WTC11 (cell line): ENCODE measurements at regions not wholly inside any gene's neighbourhood (a gene's known extent, or its start where the extent isn't known, plus 50 kb on each side); places are given as distances from the start of the nearest gene placed in this dataset.

Experiments used
- ATAC-seq: fragments of 200-7000 bp; cut with Tn5 transposase; 2 replicates; pipeline ENCODE4 v1.10.0; 2021; ENCODE audit warnings: mild to moderate bottlenecking, moderate library complexity
- CTCF ChIA-PET: fragments of 300-600 bp; sonication (Branson Sonifier 250); formaldehyde crosslinking; loops from one replicate; lab custom pipeline; 2021; ENCODE audit warnings: antibody characterized with exemption; lab: Charles Lee
- POLR2A ChIA-PET: fragments of 350-600 bp; sonication (Branson Sonifier 250); formaldehyde crosslinking; loops from one replicate; lab custom pipeline; 2021; ENCODE audit warnings: antibody characterized with exemption; lab: Charles Lee
- DNase-seq: peaks from one replicate; pipeline ENCODE4 v3.0.0; 2021; ENCODE audit warnings: low spot score
- H3K27ac Mint-ChIP-seq: 2 replicates; pipeline ENCODE4 v1.8.0; 2021; ENCODE audit warnings: mixed read lengths
- H3K27me3 Mint-ChIP-seq: 2 replicates; pipeline ENCODE4 v1.8.0; 2021; ENCODE audit warnings: low read depth, mild to moderate bottlenecking, moderate library complexity, mixed read lengths
- H3K36me3 Mint-ChIP-seq: 2 replicates; pipeline ENCODE4 v1.8.0; 2021; ENCODE audit warnings: mixed read lengths
- H3K4me1 Mint-ChIP-seq: 2 replicates; pipeline ENCODE4 v1.8.0; 2022; ENCODE audit warnings: mixed read lengths
- H3K4me3 Mint-ChIP-seq: 2 replicates; pipeline ENCODE4 v1.8.0; 2021; ENCODE audit warnings: mild to moderate bottlenecking, moderate library complexity, mixed read lengths
- H3K9me3 Mint-ChIP-seq: 2 replicates; pipeline ENCODE4 v1.8.0; 2021; ENCODE audit warnings: mixed read lengths
- CREM ChIP-seq: sonication (generic); formaldehyde crosslinking; IDR thresholded peaks from 2 replicates; pipeline ENCODE4 v1.8.1; 2022; ENCODE audit warnings: mild to moderate bottlenecking, missing genetic modification reagents, moderate library complexity
- ETV6 ChIP-seq: sonication (generic); formaldehyde crosslinking; IDR thresholded peaks from 2 replicates; pipeline ENCODE4 v1.8.1; 2022; ENCODE audit warnings: mild to moderate bottlenecking, missing genetic modification reagents
- FOXP1 ChIP-seq: sonication (generic); formaldehyde crosslinking; IDR thresholded peaks from 2 replicates; pipeline ENCODE4 v1.8.0; 2022; ENCODE audit warnings: missing genetic modification reagents, mild to moderate bottlenecking, moderate library complexity, borderline replicate concordance
- IRF2 ChIP-seq: sonication (generic); formaldehyde crosslinking; IDR thresholded peaks from 2 replicates; pipeline ENCODE4 v1.8.0; 2022; ENCODE audit warnings: low read depth, missing genetic modification reagents, borderline replicate concordance
- NFATC4 ChIP-seq: fragments of 250-450 bp; sonication (Bioruptor Pico); IDR thresholded peaks from 2 replicates; pipeline ENCODE4 v1.9.0; 2021; ENCODE audit warnings: mild to moderate bottlenecking
- ZNF219 ChIP-seq: sonication (generic); formaldehyde crosslinking; IDR thresholded peaks from 2 replicates; pipeline ENCODE4 v1.8.0; 2023; ENCODE audit warnings: missing genetic modification reagents, mild to moderate bottlenecking, borderline replicate concordance
- ZNF232 ChIP-seq: sonication (generic); formaldehyde crosslinking; IDR thresholded peaks from 2 replicates; pipeline ENCODE4 v1.8.0; 2022; ENCODE audit warnings: mild to moderate bottlenecking, missing genetic modification reagents
- ZNF263 ChIP-seq: sonication (generic); formaldehyde crosslinking; IDR thresholded peaks from 2 replicates; pipeline ENCODE4 v1.8.1; 2022; ENCODE audit warnings: low read depth, mild to moderate bottlenecking, moderate library complexity, missing genetic modification reagents
- TF ChIP-seq, protein P1 (sequence below): fragments of 250-450 bp; sonication (Bioruptor Pico); IDR thresholded peaks from 2 replicates; pipeline ENCODE4 v1.8.0; 2021; ENCODE audit warnings: mild to moderate bottlenecking
- TF ChIP-seq, protein P2 (sequence below): sonication (generic); formaldehyde crosslinking; IDR thresholded peaks from 2 replicates; pipeline ENCODE4 v1.8.1; 2022; ENCODE audit warnings: low read depth, mild to moderate bottlenecking, moderate library complexity, missing genetic modification reagents, borderline replicate concordance
- TF ChIP-seq, protein P3 (sequence below): fragments of 200-600 bp; IDR thresholded peaks from 2 replicates; pipeline ENCODE4 v1.8.0; 2022; ENCODE audit warnings: antibody characterized with exemption
- TF ChIP-seq, protein P4 (sequence below): sonication (generic); formaldehyde crosslinking; conservative IDR thresholded peaks from 2 replicates; pipeline ENCODE4 v1.8.1; 2022; ENCODE audit warnings: mild to moderate bottlenecking, missing genetic modification reagents
- TF ChIP-seq, protein P5 (sequence below): sonication (generic); formaldehyde crosslinking; IDR thresholded peaks from 2 replicates; pipeline ENCODE4 v1.8.0; 2022; ENCODE audit warnings: mild to moderate bottlenecking, missing genetic modification reagents
- TF ChIP-seq, protein P6 (sequence below): sonication (generic); formaldehyde crosslinking; IDR thresholded peaks from 2 replicates; pipeline ENCODE4 v1.8.0; 2022; ENCODE audit warnings: mild to moderate bottlenecking, missing genetic modification reagents

DNA sequence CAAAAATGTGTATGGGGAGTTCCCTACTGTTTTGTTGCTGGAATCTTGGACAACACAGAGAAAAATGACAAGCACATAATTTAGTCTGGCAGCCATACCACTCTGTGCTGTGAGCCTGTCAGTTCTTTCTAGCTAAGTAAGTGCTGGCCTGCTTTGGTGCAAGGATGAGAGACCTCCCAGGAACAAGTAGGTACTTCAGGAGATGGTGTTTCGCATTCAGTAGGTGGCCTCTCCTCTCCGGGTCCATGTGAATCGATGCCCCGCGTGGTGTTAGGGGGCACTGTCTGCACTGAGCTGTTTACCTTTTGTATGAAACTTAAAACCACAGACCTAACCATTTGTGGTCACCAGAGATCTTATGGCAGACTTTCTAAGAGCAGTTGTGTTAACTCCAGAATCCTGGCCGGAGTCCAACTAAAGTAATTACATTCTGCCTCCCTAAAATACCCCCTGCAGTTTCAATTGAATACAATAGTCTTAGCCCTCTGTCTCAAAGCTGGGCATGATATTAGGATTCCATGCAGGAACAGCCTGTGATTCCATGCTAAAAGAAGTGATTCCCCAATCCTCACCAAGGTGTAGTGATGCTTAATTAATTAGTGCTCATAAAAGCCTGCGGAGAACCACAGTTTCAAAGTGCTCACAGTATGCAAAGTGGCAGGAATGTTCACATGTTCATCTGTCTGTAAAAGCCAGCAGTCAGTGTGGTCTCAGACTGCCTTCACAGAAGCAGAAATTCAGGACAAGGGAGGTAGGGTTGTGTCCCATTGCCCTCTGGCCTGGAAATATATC, 64.2 kb downstream of the LLPH start:
- DNase-seq (no peak), ATAC-seq (peak; percentile 22)
- Mint-ChIP-seq H3K27ac (no peak overlapping the region), H3K9me3 (no peaks in the 10 kb centered on the region), H3K36me3 (no peaks in the 10 kb centered on the region), H3K27me3 (no peaks in the 10 kb centered on the region), H3K4me3 (no peak overlapping the region), H3K4me1 (peaks cover 35% of the 10 kb centered on the region)
- CTCF ChIA-PET: no interaction called here
- POLR2A ChIA-PET: no interaction called here
- TF ChIP-seq ZNF263 (CRISPR knock-in tag) (no peak), ZNF232 (CRISPR knock-in tag) (no peak), CREM (CRISPR knock-in tag) (no peak), FOXP1 (CRISPR knock-in tag) (no peak)
- TF ChIP-seq, protein P1, sequence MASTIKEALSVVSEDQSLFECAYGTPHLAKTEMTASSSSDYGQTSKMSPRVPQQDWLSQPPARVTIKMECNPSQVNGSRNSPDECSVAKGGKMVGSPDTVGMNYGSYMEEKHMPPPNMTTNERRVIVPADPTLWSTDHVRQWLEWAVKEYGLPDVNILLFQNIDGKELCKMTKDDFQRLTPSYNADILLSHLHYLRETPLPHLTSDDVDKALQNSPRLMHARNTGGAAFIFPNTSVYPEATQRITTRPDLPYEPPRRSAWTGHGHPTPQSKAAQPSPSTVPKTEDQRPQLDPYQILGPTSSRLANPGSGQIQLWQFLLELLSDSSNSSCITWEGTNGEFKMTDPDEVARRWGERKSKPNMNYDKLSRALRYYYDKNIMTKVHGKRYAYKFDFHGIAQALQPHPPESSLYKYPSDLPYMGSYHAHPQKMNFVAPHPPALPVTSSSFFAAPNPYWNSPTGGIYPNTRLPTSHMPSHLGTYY (CRISPR knock-in tag): no peak

DNA sequence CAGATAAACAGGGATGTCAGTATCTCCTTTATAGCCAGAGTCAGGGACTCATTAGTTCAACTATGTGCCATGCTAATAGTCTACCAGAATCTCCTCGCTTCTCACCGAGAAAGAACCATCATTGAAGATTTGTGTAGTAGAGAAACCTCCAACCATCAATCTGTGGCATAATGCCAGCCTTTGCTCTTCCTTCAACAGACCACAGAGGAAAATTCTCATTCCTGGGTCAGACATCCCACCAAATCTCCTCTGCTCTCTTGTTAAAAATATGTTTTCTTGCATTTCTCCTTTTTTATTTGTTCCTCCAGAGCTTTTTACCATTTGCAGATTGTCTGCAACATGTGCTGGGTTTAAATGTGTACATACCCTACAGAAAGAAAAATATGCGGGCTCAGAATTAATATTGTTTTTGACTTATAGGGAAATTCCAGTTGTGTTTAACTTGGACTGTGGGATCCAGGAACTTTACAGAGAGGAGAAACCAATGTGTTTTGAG, 64.9 kb downstream of the LLPH start:
- CTCF ChIA-PET: no interaction called here
- POLR2A ChIA-PET: no interaction called here
- Mint-ChIP-seq H3K36me3 (no peaks in the 10 kb centered on the region), H3K4me3 (no peak overlapping the region), H3K27ac (no peak overlapping the region), H3K27me3 (no peaks in the 10 kb centered on the region), H3K4me1 (peaks cover 40% of the 10 kb centered on the region), H3K9me3 (no peaks in the 10 kb centered on the region)
- DNase-seq (no peak), ATAC-seq (no peak)
- TF ChIP-seq, protein P2, sequence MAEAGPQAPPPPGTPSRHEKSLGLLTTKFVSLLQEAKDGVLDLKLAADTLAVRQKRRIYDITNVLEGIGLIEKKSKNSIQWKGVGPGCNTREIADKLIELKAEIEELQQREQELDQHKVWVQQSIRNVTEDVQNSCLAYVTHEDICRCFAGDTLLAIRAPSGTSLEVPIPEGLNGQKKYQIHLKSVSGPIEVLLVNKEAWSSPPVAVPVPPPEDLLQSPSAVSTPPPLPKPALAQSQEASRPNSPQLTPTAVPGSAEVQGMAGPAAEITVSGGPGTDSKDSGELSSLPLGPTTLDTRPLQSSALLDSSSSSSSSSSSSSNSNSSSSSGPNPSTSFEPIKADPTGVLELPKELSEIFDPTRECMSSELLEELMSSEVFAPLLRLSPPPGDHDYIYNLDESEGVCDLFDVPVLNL (CRISPR knock-in tag): no peak
- TF ChIP-seq ZNF219 (CRISPR knock-in tag) (no peak), IRF2 (CRISPR knock-in tag) (no peak), NFATC4 (CRISPR knock-in tag) (no peak), ETV6 (CRISPR knock-in tag) (no peak)
- TF ChIP-seq, protein P3, sequence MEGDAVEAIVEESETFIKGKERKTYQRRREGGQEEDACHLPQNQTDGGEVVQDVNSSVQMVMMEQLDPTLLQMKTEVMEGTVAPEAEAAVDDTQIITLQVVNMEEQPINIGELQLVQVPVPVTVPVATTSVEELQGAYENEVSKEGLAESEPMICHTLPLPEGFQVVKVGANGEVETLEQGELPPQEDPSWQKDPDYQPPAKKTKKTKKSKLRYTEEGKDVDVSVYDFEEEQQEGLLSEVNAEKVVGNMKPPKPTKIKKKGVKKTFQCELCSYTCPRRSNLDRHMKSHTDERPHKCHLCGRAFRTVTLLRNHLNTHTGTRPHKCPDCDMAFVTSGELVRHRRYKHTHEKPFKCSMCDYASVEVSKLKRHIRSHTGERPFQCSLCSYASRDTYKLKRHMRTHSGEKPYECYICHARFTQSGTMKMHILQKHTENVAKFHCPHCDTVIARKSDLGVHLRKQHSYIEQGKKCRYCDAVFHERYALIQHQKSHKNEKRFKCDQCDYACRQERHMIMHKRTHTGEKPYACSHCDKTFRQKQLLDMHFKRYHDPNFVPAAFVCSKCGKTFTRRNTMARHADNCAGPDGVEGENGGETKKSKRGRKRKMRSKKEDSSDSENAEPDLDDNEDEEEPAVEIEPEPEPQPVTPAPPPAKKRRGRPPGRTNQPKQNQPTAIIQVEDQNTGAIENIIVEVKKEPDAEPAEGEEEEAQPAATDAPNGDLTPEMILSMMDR: no peak
- TF ChIP-seq, protein P4, sequence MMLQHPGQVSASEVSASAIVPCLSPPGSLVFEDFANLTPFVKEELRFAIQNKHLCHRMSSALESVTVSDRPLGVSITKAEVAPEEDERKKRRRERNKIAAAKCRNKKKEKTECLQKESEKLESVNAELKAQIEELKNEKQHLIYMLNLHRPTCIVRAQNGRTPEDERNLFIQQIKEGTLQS (CRISPR knock-in tag): no peak
- TF ChIP-seq, protein P5, sequence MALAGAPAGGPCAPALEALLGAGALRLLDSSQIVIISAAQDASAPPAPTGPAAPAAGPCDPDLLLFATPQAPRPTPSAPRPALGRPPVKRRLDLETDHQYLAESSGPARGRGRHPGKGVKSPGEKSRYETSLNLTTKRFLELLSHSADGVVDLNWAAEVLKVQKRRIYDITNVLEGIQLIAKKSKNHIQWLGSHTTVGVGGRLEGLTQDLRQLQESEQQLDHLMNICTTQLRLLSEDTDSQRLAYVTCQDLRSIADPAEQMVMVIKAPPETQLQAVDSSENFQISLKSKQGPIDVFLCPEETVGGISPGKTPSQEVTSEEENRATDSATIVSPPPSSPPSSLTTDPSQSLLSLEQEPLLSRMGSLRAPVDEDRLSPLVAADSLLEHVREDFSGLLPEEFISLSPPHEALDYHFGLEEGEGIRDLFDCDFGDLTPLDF (CRISPR knock-in tag): no peak
- TF ChIP-seq, protein P1 (CRISPR knock-in tag): no peak
- TF ChIP-seq, protein P6, sequence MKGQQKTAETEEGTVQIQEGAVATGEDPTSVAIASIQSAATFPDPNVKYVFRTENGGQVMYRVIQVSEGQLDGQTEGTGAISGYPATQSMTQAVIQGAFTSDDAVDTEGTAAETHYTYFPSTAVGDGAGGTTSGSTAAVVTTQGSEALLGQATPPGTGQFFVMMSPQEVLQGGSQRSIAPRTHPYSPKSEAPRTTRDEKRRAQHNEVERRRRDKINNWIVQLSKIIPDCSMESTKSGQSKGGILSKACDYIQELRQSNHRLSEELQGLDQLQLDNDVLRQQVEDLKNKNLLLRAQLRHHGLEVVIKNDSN (CRISPR knock-in tag): no peak
